KMS-11 (cell line): ENCODE measurements at regions not wholly inside any gene's neighbourhood (a gene's known extent, or its start where the extent isn't known, plus 50 kb on each side); places are given as distances from the start of the nearest gene placed in this dataset.
A peak's percentile ranks its signal among the peaks of the same experiment; 100 is the strongest.

ENCODE experiments used
- H2AFZ ChIP-seq: fragments of 200-600 bp; sonication (generic); 2 replicates; pipeline ENCODE4 v1.6.1; 2016; ENCODE audit warnings: antibody characterized with exemption, mixed run types, low read depth
- H3K27ac ChIP-seq: fragments of 200-600 bp; sonication (generic); 2 replicates; pipeline ENCODE4 v1.6.1; 2016; ENCODE audit warnings: mild to moderate bottlenecking, mixed run types
- H3K27me3 ChIP-seq: fragments of 200-600 bp; sonication (generic); 2 replicates; pipeline ENCODE4 v1.6.1; 2017; ENCODE audit warnings: mild to moderate bottlenecking, low read depth, mixed run types, moderate library complexity; ENCODE audit not compliant: insufficient read depth
- H3K36me3 ChIP-seq: fragments of 200-600 bp; sonication (generic); 2 replicates; pipeline ENCODE4 v1.6.1; 2017; ENCODE audit warnings: mild to moderate bottlenecking, mixed run types; ENCODE audit not compliant: insufficient read depth
- H3K4me1 ChIP-seq: fragments of 200-600 bp; sonication (generic); 2 replicates; pipeline ENCODE4 v1.6.1; 2016; ENCODE audit warnings: mild to moderate bottlenecking, low read depth, mixed run types; ENCODE audit not compliant: poor library complexity, severe bottlenecking
- H3K4me2 ChIP-seq: fragments of 200-600 bp; sonication (generic); 2 replicates; pipeline ENCODE4 v1.7.0; 2016; ENCODE audit warnings: mild to moderate bottlenecking, mixed run types
- H3K4me3 ChIP-seq: fragments of 200-600 bp; sonication (generic); IDR thresholded peaks from 2 replicates; pipeline ENCODE4 v1.6.1; 2017; ENCODE audit warnings: low read depth, low read length, mixed read lengths; ENCODE audit not compliant: insufficient read depth
- H3K79me2 ChIP-seq: fragments of 200-600 bp; sonication (generic); 2 replicates; pipeline ENCODE4 v1.6.1; 2016; ENCODE audit warnings: low read depth, mixed run types; ENCODE audit not compliant: insufficient read depth
- H3K9ac ChIP-seq: fragments of 200-600 bp; sonication (generic); 2 replicates; pipeline ENCODE4 v1.6.1; 2016; ENCODE audit warnings: mild to moderate bottlenecking, mixed run types
- H4K20me1 ChIP-seq: fragments of 200-600 bp; sonication (generic); 2 replicates; pipeline ENCODE4 v1.6.1; 2016; ENCODE audit warnings: mild to moderate bottlenecking, mixed run types; ENCODE audit not compliant: insufficient read depth
- TF ChIP-seq, protein P1 (sequence below): fragments of 200-600 bp; sonication (generic); conservative IDR thresholded peaks from 2 replicates; pipeline ENCODE4 v1.6.1; 2017; ENCODE audit warnings: low read depth, mild to moderate bottlenecking, antibody characterized with exemption, low read length, moderate library complexity, mixed read lengths

DNA sequence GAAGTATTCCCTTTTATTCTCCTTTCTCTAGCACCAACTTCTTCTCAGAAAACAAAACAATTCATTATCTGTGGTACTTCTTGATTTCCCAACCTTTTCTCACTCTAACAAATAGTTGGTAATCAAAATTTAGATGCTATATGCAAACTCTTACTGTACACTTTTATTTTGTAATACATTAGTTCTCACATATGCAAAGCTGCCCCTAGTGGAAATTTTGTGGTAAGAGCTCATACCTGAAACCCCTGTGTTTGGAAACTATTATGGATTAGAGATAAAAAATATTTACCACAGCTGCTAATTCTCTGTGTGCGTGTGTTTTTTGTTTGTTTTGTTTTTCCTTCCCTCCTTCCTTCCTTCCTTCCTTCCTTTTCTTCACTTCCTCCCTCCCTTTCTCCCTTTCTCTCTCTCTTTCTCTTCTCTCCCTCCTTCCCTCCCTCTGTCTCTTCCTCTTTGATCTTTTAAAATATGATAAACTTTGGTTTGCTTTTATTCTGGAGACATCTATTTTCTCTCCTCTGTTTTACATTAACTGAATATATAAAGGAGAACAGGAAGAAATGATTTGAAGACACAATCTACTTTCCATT, 537.4 kb downstream of the SLITRK6 start:
- TF ChIP-seq, protein P1, sequence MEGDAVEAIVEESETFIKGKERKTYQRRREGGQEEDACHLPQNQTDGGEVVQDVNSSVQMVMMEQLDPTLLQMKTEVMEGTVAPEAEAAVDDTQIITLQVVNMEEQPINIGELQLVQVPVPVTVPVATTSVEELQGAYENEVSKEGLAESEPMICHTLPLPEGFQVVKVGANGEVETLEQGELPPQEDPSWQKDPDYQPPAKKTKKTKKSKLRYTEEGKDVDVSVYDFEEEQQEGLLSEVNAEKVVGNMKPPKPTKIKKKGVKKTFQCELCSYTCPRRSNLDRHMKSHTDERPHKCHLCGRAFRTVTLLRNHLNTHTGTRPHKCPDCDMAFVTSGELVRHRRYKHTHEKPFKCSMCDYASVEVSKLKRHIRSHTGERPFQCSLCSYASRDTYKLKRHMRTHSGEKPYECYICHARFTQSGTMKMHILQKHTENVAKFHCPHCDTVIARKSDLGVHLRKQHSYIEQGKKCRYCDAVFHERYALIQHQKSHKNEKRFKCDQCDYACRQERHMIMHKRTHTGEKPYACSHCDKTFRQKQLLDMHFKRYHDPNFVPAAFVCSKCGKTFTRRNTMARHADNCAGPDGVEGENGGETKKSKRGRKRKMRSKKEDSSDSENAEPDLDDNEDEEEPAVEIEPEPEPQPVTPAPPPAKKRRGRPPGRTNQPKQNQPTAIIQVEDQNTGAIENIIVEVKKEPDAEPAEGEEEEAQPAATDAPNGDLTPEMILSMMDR = peak; percentile 24; the same call in 1 of the 2 replicates

DNA sequence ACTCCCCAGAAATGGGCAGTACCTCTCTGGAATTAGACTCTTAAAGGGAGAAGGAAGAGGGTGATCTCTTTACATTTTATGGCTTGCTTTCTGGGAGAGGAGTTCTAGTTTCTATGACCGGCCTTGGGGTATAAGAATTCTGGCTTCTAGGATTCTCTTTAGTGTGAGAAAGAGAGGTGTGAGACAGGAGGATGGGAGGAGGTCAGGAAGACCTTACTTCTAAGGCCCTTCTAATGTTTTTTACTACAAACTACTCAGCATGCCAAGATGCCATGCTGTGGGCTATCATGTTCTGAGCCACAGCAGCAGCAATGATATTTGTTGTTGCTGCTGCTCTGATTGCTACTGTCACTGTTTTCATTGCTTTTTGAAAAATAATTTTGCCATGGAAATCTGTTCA, 538.3 kb downstream of the SLITRK6 start:
- Histone ChIP-seq H3K4me1 (peaks cover 4% of the 10 kb centered on the region), H3K27me3 (no peaks in the 10 kb centered on the region), H4K20me1 (no peaks in the 10 kb centered on the region), H3K4me3 (no peak overlapping the region), H3K79me2 (no peaks in the 10 kb centered on the region), H2AFZ (no peak overlapping the region), H3K36me3 (no peaks in the 10 kb centered on the region), H3K27ac (no peak overlapping the region), H3K9ac (no peak overlapping the region), H3K4me2 (no peak overlapping the region)
- TF ChIP-seq, protein P1 = no peak

More for the DNA sequence above, 537.4 kb downstream of the SLITRK6 start:
- H3K27me3 ChIP-seq = no peaks in the 10 kb centered on the region
- H2AFZ ChIP-seq = no peak overlapping the region
- no peak overlapping the region for H3K9ac ChIP-seq
- H3K4me2 ChIP-seq = no peak overlapping the region
- no peak overlapping the region for H3K27ac ChIP-seq
- H3K4me1 ChIP-seq = peaks cover 4% of the 10 kb centered on the region
- H3K36me3 ChIP-seq = no peaks in the 10 kb centered on the region
- no peak overlapping the region for H3K4me3 ChIP-seq
- H3K79me2 ChIP-seq = no peaks in the 10 kb centered on the region
- H4K20me1 ChIP-seq = no peaks in the 10 kb centered on the region

DNA sequence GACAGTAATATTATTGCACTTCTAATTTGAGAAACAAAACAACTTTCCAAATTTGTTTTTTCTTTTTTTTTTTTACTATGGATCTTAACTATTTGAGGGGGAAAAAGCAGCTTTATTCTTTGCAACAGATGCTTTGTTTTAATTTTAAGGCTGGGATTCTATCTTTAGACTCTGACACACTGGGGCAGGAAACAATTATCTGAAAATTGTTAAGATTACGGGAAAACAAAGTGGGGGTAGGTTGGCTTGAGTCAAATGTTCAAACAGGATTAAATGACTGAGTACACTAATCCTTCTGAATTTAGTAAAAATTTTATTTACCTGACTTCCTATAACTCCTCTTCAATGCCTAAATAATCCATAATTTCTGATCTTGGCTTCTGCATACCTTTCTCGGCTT, 543.2 kb downstream of the SLITRK6 start:
- no peak overlapping the region for H3K27ac ChIP-seq
- no peaks in the 10 kb centered on the region for H4K20me1 ChIP-seq
- H3K4me3 ChIP-seq = no peak overlapping the region
- no peaks in the 10 kb centered on the region for H3K79me2 ChIP-seq
- H3K27me3 ChIP-seq = no peaks in the 10 kb centered on the region
- H3K4me2 ChIP-seq = no peak overlapping the region
- no peaks in the 10 kb centered on the region for H3K36me3 ChIP-seq
- no peaks in the 10 kb centered on the region for H3K4me1 ChIP-seq
- no peak overlapping the region for H2AFZ ChIP-seq
- TF ChIP-seq, protein P1 = no peak
- H3K9ac ChIP-seq = no peak overlapping the region

DNA sequence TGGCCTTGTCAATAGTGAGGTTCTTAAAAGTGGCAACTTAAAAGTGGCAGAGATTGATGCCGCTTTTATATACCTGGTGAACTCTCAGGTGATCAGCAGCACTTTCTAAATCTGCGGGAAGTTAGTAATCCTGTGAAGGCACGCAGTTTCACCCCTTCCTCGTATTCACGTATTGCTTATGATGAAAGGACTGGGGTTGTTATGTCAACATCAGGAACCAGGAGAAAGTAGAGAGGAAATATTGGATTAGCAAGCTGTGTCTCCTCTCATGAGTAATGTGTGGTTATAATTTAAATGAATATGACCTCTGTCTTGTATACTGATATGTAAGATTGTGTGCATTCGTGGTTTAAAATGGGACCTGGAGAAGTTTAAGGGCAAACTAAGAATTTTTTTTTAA, 544.6 kb downstream of the SLITRK6 start:
- H3K4me3 ChIP-seq = no peak overlapping the region
- no peaks in the 10 kb centered on the region for H3K36me3 ChIP-seq
- H3K4me2 ChIP-seq = no peak overlapping the region
- no peaks in the 10 kb centered on the region for H3K27me3 ChIP-seq
- no peak overlapping the region for H3K9ac ChIP-seq
- H3K4me1 ChIP-seq = no peaks in the 10 kb centered on the region
- no peak overlapping the region for H3K27ac ChIP-seq
- TF ChIP-seq, protein P1 = no peak
- no peaks in the 10 kb centered on the region for H3K79me2 ChIP-seq
- no peaks in the 10 kb centered on the region for H4K20me1 ChIP-seq
- no peak overlapping the region for H2AFZ ChIP-seq
